ENCODE measurements at regions not wholly inside any gene's neighbourhood (a gene's known extent, or its start where the extent isn't known, plus 50 kb on each side); places are given as distances from the start of the nearest gene placed in this dataset.

- DNase-seq: no peak
- WGBS, 2 donors (ENCODE audit: low coverage in 1 of 2): 92 to 100% methylated on average over 2 to 3 of the region's 3 CpGs
- no peaks in the 10 kb centered on the region for H3K27me3 ChIP-seq
- no peaks in the 10 kb centered on the region for H3K9me3 ChIP-seq
- H3K36me3 ChIP-seq: no peaks in the 10 kb centered on the region
- TF ChIP-seq POLR2AphosphoS5 (IDR thresholded peaks at IDR 0.05) (no peak), EP300 (IDR thresholded peaks at IDR 0.05; ENCODE audit: low read depth) (no peak), CTCF (IDR thresholded peaks at IDR 0.05) (no peak), POLR2A (IDR thresholded peaks at IDR 0.05) (no peak)
- no peak overlapping the region for H3K27ac ChIP-seq
- in situ Hi-C loops (cut with MboI; ENCODE audit: low pct_ligation_motif_present in 1 of 4, low pct_unique_long_range_greater_than_20kb in 1 of 4, low sequenced_read_pairs in 3 of 4) (no loop called here), intact Hi-C loops (cut with DNase I; ENCODE audit: low total_unique reads) (no loop called here)
- no peak overlapping the region for H3K4me3 ChIP-seq
- H3K4me1 ChIP-seq: peaks cover 0 to 17% (median 6%) of the 10 kb centered on the region in 4 donors
Measured at GRCh38 chr6:4345543-4345942, 210.2 kb upstream of the ECI2 start.

DNA sequence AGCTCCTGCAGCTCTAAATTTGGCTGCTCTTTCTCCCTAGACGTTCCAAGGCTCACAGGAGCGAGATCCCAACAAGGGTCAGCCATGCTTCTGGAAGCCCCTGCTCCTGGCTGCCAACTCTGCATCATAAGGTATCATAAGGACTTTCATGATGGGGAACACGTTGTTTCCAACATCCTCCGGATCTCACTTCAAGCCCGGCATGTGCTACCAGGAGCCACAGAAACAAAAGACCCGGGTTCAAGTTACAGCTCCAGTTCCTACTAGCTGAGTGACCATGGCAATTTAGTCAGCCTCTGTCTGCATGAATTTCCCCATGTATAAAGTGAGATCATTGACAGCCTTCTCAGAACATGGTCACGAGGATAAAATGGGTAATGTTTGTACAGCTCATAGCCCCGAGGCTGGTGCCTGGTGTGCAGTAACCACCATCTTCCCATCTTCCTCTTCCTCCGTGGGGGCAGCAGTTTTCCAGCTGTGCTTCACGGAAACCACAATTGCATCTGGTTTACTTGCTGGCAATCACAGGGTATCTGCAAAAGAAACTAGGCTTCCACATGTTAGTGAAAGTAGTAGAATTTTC lies 209.0 kb upstream of the ECI2 start:
- in situ Hi-C loops (cut with MboI; ENCODE audit: low pct_ligation_motif_present in 1 of 4, low pct_unique_long_range_greater_than_20kb in 1 of 4, low sequenced_read_pairs in 3 of 4): no loop called here
- no peak overlapping the region for H3K4me3 ChIP-seq
- no peak overlapping the region for H3K27ac ChIP-seq
- H3K4me1 ChIP-seq: peaks cover 0 to 17% (median 6%) of the 10 kb centered on the region in 4 donors
- no peaks in the 10 kb centered on the region for H3K9me3 ChIP-seq
- 69 to 89% methylated on average over 5 to 10 of the region's 10 CpGs for WGBS, 2 donors (ENCODE audit: low coverage in 1 of 2)
- TF ChIP-seq EP300 (IDR thresholded peaks at IDR 0.05; ENCODE audit: low read depth) (no peak), POLR2AphosphoS5 (IDR thresholded peaks at IDR 0.05) (no peak), CTCF (IDR thresholded peaks at IDR 0.05) (no peak), POLR2A (IDR thresholded peaks at IDR 0.05) (no peak)
- intact Hi-C loops (cut with DNase I; ENCODE audit: low total_unique reads): no loop called here
- H3K27me3 ChIP-seq: no peaks in the 10 kb centered on the region
- DNase-seq: no peak
- H3K36me3 ChIP-seq: no peaks in the 10 kb centered on the region

DNA sequence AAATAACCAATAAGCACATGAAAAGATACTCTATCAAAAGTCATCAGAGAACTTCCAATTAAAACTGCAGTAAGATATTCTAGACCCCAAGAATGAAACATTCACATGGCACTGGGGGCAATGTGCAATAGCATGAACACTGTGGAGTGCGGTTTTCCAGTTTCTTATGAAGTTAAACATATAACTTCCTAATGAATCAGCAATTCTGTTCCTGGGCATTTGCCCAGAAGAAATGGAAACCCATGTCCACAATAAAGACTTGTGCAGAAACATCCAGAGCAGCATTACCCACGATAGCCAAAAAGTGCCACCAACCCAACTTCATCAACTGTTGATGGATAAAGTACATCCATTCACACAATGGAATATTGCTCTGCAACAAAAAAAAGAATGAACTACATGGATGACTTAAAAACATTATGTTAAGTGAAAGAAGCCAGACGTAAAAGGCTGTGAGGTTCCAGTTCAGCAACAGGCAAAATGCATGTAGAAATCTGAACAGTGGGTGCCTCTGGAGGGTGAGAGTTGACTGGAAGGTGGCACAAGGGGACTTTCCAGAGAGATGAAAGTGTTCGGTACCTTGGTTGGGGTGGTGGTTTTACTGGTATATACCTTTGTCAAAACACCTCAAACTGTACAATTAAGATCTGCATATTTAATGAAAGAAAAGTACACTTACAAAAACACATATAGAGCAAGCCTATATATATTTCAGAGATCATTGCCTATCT lies 207.2 kb upstream of the ECI2 start:
- TF ChIP-seq POLR2A (IDR thresholded peaks at IDR 0.05): no peak
- TF ChIP-seq EP300 (IDR thresholded peaks at IDR 0.05; ENCODE audit: low read depth): no peak
- TF ChIP-seq CTCF (IDR thresholded peaks at IDR 0.05): no peak
- TF ChIP-seq POLR2AphosphoS5 (IDR thresholded peaks at IDR 0.05): no peak
- Histone ChIP-seq H3K4me3 (no peak overlapping the region), H3K27ac (no peak overlapping the region), H3K36me3 (no peaks in the 10 kb centered on the region), H3K9me3 (no peaks in the 10 kb centered on the region), H3K27me3 (no peaks in the 10 kb centered on the region), H3K4me1 (peaks cover 0 to 12% (median 6%) of the 10 kb centered on the region in 4 donors)
- intact Hi-C loops (cut with DNase I; ENCODE audit: low total_unique reads) (no loop called here), in situ Hi-C loops (cut with MboI; ENCODE audit: low pct_ligation_motif_present in 1 of 4, low pct_unique_long_range_greater_than_20kb in 1 of 4, low sequenced_read_pairs in 3 of 4) (no loop called here)
- DNase-seq: no peak
- WGBS, 2 donors (ENCODE audit: low coverage in 1 of 2): 75 to 83% methylated on average over 3 to 4 of the region's 4 CpGs

GRCh38 chr6:4341078-4341797 lies 205.9 kb upstream of the ECI2 start:
- WGBS, 2 donors (ENCODE audit: low coverage in 1 of 2): 47 to 56% methylated on average over 5 of the region's 5 CpGs
- Histone ChIP-seq H3K4me3 (no peak overlapping the region), H3K9me3 (no peaks in the 10 kb centered on the region), H3K27ac (no peak overlapping the region), H3K36me3 (no peaks in the 10 kb centered on the region), H3K4me1 (peaks cover 0 to 15% (median 6%) of the 10 kb centered on the region in 4 donors), H3K27me3 (no peaks in the 10 kb centered on the region)
- no peak for DNase-seq
- TF ChIP-seq POLR2AphosphoS5 (IDR thresholded peaks at IDR 0.05): no peak
- no peak for TF ChIP-seq CTCF (IDR thresholded peaks at IDR 0.05)
- in situ Hi-C loops (cut with MboI; ENCODE audit: low pct_ligation_motif_present in 1 of 4, low pct_unique_long_range_greater_than_20kb in 1 of 4, low sequenced_read_pairs in 3 of 4): no loop called here
- intact Hi-C loops (cut with DNase I; ENCODE audit: low total_unique reads): no loop called here

Data from transverse colon (tissue), 4 donors.